Lower leg skin (tissue), 4 donors: ENCODE measurements at regions not wholly inside any gene's neighbourhood (a gene's known extent, or its start where the extent isn't known, plus 50 kb on each side); places are given as distances from the start of the nearest gene placed in this dataset.

Experiments used
- DNase-seq, 2 donors: peaks; one replicate each; pipeline ENCODE4 v3.0.0-alpha.2; 2019; ENCODE audit warnings: low spot score in 2 of 2
- H3K4me3 ChIP-seq: fragments of 200-600 bp; sonication (generic); 2 replicates; pipeline ENCODE4 v1.5.1; 2017; ENCODE audit warnings: mild to moderate bottlenecking, low read depth; ENCODE audit not compliant: poor library complexity, severe bottlenecking
- POLR2A ChIP-seq, 2 donors: fragments of 450-650 bp; IDR thresholded peaks; one replicate each; pipeline ENCODE4 v1.6.1; 2016 to 2017; ENCODE audit warnings: antibody characterized with exemption in 2 of 2, mild to moderate bottlenecking in 1 of 2, moderate library complexity in 1 of 2
- WGBS, 2 donors: methylation state at CpG; one replicate each; pipeline ENCODE4 v1.1.5; 2018; 5-methylcytosine and 5-hydroxymethylcytosine counted together
- intact Hi-C: fragments of 100-400 bp; cut with DNase I; formaldehyde crosslinking; loops from one replicate; pipeline ENCODE4 v1.15.0; 2023; ENCODE audit warnings: low total_unique reads
- TF ChIP-seq, protein P1 (sequence below), 3 donors: fragments of 450-650 bp; IDR thresholded peaks; one replicate each; pipeline ENCODE4 v1.5.1; 2016; ENCODE audit warnings: antibody characterized with exemption in 3 of 3, mild to moderate bottlenecking in 3 of 3, moderate library complexity in 2 of 3

DNA sequence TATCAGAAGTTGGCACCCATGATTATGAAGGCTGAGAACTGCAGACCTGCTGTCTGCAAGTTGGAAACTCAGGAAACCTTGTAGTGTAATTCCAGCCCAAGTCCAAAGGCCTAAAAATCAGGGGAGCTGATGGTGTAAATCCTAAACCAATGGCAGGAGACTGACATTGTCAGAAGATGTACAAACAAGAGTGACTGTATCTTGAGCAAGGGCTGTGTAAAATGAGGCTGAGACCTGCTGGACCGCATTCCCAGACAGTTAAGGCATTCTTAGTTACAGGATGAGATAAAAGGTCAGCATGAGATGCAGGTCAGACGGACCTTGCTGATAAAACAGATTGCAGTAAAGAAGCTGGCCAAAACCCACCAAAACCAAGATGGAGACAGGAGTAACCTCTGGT, 147.7 kb downstream of the COG6 start:
- WGBS, 2 donors: 41 to 48% methylated on average over 2 of the region's 2 CpGs
- TF ChIP-seq, protein P1, sequence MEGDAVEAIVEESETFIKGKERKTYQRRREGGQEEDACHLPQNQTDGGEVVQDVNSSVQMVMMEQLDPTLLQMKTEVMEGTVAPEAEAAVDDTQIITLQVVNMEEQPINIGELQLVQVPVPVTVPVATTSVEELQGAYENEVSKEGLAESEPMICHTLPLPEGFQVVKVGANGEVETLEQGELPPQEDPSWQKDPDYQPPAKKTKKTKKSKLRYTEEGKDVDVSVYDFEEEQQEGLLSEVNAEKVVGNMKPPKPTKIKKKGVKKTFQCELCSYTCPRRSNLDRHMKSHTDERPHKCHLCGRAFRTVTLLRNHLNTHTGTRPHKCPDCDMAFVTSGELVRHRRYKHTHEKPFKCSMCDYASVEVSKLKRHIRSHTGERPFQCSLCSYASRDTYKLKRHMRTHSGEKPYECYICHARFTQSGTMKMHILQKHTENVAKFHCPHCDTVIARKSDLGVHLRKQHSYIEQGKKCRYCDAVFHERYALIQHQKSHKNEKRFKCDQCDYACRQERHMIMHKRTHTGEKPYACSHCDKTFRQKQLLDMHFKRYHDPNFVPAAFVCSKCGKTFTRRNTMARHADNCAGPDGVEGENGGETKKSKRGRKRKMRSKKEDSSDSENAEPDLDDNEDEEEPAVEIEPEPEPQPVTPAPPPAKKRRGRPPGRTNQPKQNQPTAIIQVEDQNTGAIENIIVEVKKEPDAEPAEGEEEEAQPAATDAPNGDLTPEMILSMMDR (IDR thresholded peaks at IDR 0.05): no peak
- no peak for TF ChIP-seq POLR2A (IDR thresholded peaks at IDR 0.05)
- DNase-seq: no peak
- intact Hi-C loops: no loop called here
- no peak overlapping the region for H3K4me3 ChIP-seq

DNA sequence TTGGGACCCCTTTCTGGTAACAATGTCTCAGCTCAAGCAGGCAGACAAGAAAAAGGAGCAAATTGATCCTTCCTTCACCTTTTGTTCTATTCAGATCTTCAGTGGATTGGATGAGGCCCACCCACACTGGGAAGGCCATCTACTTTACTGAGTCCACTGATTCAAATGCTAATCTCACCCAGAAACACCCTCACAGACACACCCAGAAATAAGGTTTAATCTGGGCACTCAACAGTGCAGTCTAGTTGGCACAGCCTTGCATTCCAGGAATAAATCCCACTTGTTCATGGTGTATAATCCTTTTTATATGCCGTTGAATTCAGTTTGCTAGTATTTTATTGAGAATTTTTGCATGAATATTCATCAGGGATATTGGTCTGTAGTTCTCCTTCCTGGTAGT, 148.4 kb downstream of the COG6 start:
- H3K4me3 ChIP-seq: no peak overlapping the region
- no peak for DNase-seq
- intact Hi-C loops: no loop called here
- WGBS, 2 donors: 55 to 75% methylated on average over 1 of the region's 1 CpG
- TF ChIP-seq, protein P1 (IDR thresholded peaks at IDR 0.05): no peak
- TF ChIP-seq POLR2A (IDR thresholded peaks at IDR 0.05): no peak

DNA sequence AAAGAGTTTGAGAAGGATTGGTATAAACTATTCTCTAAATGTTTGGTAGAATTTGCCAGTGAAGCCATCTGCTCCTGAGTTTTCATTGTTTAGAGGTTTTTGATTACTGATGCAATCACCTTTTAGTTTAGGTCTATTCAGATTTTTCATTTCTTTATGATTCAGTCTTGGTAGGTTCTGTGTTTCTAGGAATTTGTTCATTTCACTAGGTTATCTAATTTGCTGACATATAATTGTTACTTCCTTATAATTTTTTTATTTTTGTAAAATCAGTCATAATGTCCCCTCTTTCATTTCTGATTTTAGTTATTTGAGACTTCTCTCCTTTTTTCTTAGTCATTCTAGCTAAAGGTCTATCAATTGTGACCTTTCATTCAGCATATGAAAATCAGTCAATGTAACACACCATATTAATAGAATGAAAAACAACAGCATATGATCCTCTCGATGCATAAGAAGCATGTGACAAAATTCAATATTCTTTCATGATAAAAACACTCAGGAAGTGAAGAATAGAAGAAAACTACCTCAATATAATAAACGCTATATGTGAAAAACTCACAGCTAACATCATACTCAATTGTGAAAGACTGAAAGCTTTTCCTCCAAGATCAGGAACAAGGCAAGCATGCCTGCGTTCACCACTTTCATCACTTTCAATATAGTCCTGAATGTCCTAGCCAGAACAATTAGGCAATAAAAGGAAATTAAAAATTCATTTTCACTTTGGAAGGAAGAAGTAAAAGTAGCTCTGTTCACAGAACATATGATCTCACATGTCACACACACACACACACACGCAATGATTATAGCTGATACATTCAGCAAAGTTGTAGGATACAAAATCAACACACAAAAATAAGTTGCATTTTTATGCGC, 149.1 kb downstream of the COG6 start:
- intact Hi-C loops: no loop called here
- 83 to 85% methylated on average over 5 of the region's 5 CpGs for WGBS, 2 donors
- no peak overlapping the region for H3K4me3 ChIP-seq
- TF ChIP-seq, protein P1 (IDR thresholded peaks at IDR 0.05): no peak
- TF ChIP-seq POLR2A (IDR thresholded peaks at IDR 0.05): no peak
- DNase-seq: no peak

DNA sequence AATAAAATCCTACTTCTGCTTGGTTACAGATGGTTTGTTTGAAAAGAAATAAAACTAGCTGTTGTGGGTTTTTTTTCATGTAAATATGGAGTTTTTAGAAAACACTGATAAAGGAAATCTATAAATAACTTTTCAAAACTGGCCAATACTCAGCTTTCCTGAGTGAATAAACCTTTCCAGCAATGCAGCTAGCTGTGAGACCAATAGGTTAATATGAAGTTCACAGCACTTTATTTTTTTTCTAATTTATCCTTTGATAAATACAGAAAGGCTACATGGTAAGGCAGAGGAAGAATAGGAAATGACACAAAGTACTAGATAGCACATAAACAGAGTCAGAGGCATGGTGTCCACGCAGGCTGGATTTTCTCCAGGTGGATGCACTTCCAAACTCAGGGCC, 154.0 kb downstream of the COG6 start:
- intact Hi-C loops: no loop called here
- 87 to 93% methylated on average over 1 of the region's 1 CpG for WGBS, 2 donors
- no peak overlapping the region for H3K4me3 ChIP-seq
- TF ChIP-seq, protein P1 (IDR thresholded peaks at IDR 0.05): no peak
- TF ChIP-seq POLR2A (IDR thresholded peaks at IDR 0.05): no peak
- no peak for DNase-seq

DNA sequence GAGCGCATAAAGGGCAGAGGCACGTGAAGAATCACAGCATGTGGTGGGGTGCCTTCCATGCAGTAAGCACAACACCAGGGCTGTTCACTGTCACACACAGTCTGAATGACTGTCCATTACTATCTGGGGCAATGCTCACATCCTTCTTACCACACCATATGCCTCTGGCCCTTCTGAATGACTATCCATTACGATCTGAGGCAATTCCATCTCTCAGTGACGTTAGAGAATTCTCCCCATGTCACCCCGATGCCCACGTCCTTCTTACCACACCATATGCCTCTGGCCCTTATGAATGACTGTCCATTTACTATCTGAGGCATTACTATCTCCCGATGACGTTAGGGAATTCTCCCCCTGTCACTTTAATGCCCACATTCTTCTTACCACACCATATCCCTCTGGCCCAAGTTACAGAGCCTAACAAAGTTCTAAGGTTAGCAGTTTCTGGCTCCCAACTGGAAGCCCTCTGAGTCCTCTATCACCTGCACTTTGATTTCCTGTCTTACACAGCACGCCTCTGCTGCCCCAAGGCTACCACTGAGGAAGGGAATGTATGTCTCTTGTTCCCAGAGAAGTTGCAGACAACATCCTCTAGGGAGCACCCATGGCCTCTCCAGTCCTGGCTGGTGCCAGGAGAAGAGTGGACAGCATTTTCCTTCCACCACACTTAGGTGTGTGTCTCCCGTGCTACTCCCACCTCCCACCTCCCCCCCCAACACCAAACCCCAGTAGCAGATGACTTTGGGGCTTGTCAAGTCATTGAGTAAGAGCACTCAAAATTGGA, 154.8 kb downstream of the COG6 start:
- TF ChIP-seq, protein P1 (IDR thresholded peaks at IDR 0.05): no peak
- TF ChIP-seq POLR2A (IDR thresholded peaks at IDR 0.05): no peak
- intact Hi-C loops: no loop called here

More for the DNA sequence above, 154.8 kb downstream of the COG6 start:
- 87 to 92% methylated on average over 10 of the region's 10 CpGs for WGBS, 2 donors
- DNase-seq: no peak
- H3K4me3 ChIP-seq: no peak overlapping the region
